Type B pancreatic cell (in vitro differentiated cells): ENCODE measurements at regions not wholly inside any gene's neighbourhood (a gene's known extent, or its start where the extent isn't known, plus 50 kb on each side); places are given as distances from the start of the nearest gene placed in this dataset.
A peak's percentile ranks its signal among the peaks of the same experiment; 100 is the strongest.

Source experiments
- DNase-seq: peaks from one replicate; pipeline ENCODE4 v3.0.0; 2021; ENCODE audit warnings: mixed read lengths; ENCODE audit not compliant: unreplicated experiment; ENCODE audit errors: extremely low spot score
- H3K27ac Mint-ChIP-seq: 2 replicates; pipeline ENCODE4 v1.8.0; 2021; ENCODE audit warnings: mild to moderate bottlenecking, mixed read lengths
- H3K27me3 Mint-ChIP-seq: 2 replicates; pipeline ENCODE4 v1.8.0; 2021; ENCODE audit warnings: mixed read lengths
- H3K36me3 Mint-ChIP-seq: 2 replicates; pipeline ENCODE4 v1.8.0; 2021; ENCODE audit warnings: mixed read lengths
- H3K4me1 Mint-ChIP-seq: one replicate; pipeline ENCODE4 v1.8.0; 2021; ENCODE audit warnings: mixed read lengths; ENCODE audit not compliant: unreplicated experiment
- H3K4me3 Mint-ChIP-seq: 2 replicates; pipeline ENCODE4 v1.8.0; 2021; ENCODE audit warnings: mild to moderate bottlenecking, mixed read lengths
- H3K9me3 Mint-ChIP-seq: 2 replicates; pipeline ENCODE4 v1.8.0; 2021; ENCODE audit warnings: mixed read lengths
- CTCF ChIP-seq: fragments of 200-600 bp; sonication (generic); conservative IDR thresholded peaks from 2 replicates; pipeline ENCODE4 v1.5.0; 2021; ENCODE audit warnings: antibody characterized with exemption, mild to moderate bottlenecking

- no peaks in the 10 kb centered on the region for H3K36me3 Mint-ChIP-seq
- H3K9me3 Mint-ChIP-seq = peaks cover 22% of the 10 kb centered on the region
- DNase-seq = peak; percentile 52
These were observed 268.7 kb downstream of the ALG10 start for GRCh38 chr12:34291001-34291400.

DNA sequence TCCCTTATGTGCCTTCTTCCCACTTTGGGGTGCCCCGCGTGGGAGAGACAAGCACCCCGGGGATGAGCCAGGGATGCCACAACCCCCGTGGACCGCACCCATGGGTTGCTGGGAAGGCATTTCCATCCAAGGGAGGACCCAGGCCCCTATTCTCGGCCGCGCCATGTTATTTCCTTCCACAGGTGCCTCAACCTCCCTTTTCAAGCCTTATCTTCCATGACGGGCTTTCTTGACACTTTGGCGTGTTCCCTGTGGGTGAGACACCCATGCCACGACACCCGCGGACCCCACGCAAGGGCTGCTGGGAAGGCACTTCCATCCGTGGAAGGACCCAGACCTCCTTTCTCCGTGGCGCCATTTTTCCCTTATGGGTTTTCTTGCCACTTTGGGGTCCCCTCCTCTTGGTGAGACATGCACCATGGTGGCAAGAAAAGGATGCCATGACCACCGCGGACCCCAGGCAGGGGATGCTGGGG, 269.2 kb downstream of the ALG10 start:
- Mint-ChIP-seq H3K4me3 (no peak overlapping the region), H3K27me3 (no peaks in the 10 kb centered on the region), H3K36me3 (no peaks in the 10 kb centered on the region), H3K9me3 (peaks cover 24% of the 10 kb centered on the region), H3K4me1 (no peaks in the 10 kb centered on the region), H3K27ac (no peak overlapping the region)
- no peak for TF ChIP-seq CTCF
- peak; percentile 59 for DNase-seq

More at GRCh38 chr12:34291001-34291400, 268.7 kb downstream of the ALG10 start:
- Mint-ChIP-seq H3K4me1 (no peaks in the 10 kb centered on the region), H3K27me3 (no peaks in the 10 kb centered on the region), H3K4me3 (no peak overlapping the region), H3K27ac (no peak overlapping the region)
- no peak for TF ChIP-seq CTCF

- TF ChIP-seq CTCF = no peak
- Mint-ChIP-seq H3K9me3 (peaks cover 21% of the 10 kb centered on the region), H3K4me3 (no peak overlapping the region), H3K36me3 (no peaks in the 10 kb centered on the region), H3K27ac (no peak overlapping the region), H3K4me1 (no peaks in the 10 kb centered on the region), H3K27me3 (no peaks in the 10 kb centered on the region)
- DNase-seq = no peak
These were observed 270.7 kb downstream of the ALG10 start for GRCh38 chr12:34292736-34293625.

GRCh38 chr12:34294137-34294536, 271.8 kb downstream of the ALG10 start:
- H3K4me3 Mint-ChIP-seq = no peak overlapping the region
- H3K4me1 Mint-ChIP-seq = no peaks in the 10 kb centered on the region
- no peak for TF ChIP-seq CTCF

GRCh38 chr12:34294671-34295365, 272.5 kb downstream of the ALG10 start:
- TF ChIP-seq CTCF = no peak
- DNase-seq = no peak
- Mint-ChIP-seq H3K9me3 (peaks cover 21% of the 10 kb centered on the region), H3K4me3 (no peak overlapping the region), H3K4me1 (no peaks in the 10 kb centered on the region), H3K36me3 (no peaks in the 10 kb centered on the region), H3K27ac (no peak overlapping the region), H3K27me3 (no peaks in the 10 kb centered on the region)

More at GRCh38 chr12:34294137-34294536, 271.8 kb downstream of the ALG10 start:
- H3K27ac Mint-ChIP-seq = no peak overlapping the region
- no peaks in the 10 kb centered on the region for H3K36me3 Mint-ChIP-seq
- peaks cover 21% of the 10 kb centered on the region for H3K9me3 Mint-ChIP-seq
- no peak for DNase-seq
- H3K27me3 Mint-ChIP-seq = no peaks in the 10 kb centered on the region
